SW480 (cell line): ENCODE measurements at regions not wholly inside any gene's neighbourhood (a gene's known extent, or its start where the extent isn't known, plus 50 kb on each side); places are given as distances from the start of the nearest gene placed in this dataset.
"Not testable (repeated sequence)": the region's sequence is repeated elsewhere in the genome, so short reads cannot be mapped to it uniquely, and the experiment has no call there.

Experiments
- DNase-seq: peaks from one replicate; pipeline ENCODE4 v3.0.0-alpha.2; 2016; ENCODE audit warnings: low spot score

GRCh38 chr13:82952336-82952735 lies 929.9 kb downstream of the SLITRK1 start:
- DNase-seq, result not testable (repeated sequence)

GRCh38 chr13:82947683-82948082 lies 934.6 kb downstream of the SLITRK1 start:
- DNase-seq, result no peak

- DNase-seq, result no peak
These were observed 935.1 kb downstream of the SLITRK1 start for GRCh38 chr13:82947191-82947621.

- no peak for DNase-seq
These were observed 943.6 kb downstream of the SLITRK1 start for GRCh38 chr13:82938644-82939043.

- no peak for DNase-seq
These were observed 948.3 kb downstream of the SLITRK1 start for GRCh38 chr13:82934000-82934399.

- no peak for DNase-seq
These were observed 957.2 kb downstream of the SLITRK1 start for GRCh38 chr13:82925114-82925513.

GRCh38 chr13:82917984-82918383 lies 964.3 kb downstream of the SLITRK1 start:
- no peak for DNase-seq

GRCh38 chr13:82912564-82912963 lies 969.7 kb downstream of the SLITRK1 start:
- DNase-seq, result no peak

- DNase-seq, result no peak
These were observed 977.2 kb downstream of the SLITRK1 start for GRCh38 chr13:82905071-82905470.

GRCh38 chr13:82900453-82900852 lies 981.8 kb downstream of the SLITRK1 start:
- DNase-seq, result no peak

GRCh38 chr13:82898586-82898985 lies 983.7 kb downstream of the SLITRK1 start:
- no peak for DNase-seq

GRCh38 chr13:82879921-82880320 lies 1002.4 kb downstream of the SLITRK1 start:
- no peak for DNase-seq

- DNase-seq, result no peak
These were observed 1003.7 kb downstream of the SLITRK1 start for GRCh38 chr13:82878536-82878935.

GRCh38 chr13:82867284-82867683 lies 1015.0 kb downstream of the SLITRK1 start:
- no peak for DNase-seq

GRCh38 chr13:82850644-82851043 lies 1031.6 kb downstream of the SLITRK1 start:
- no peak for DNase-seq

GRCh38 chr13:82848766-82849165 lies 1033.5 kb downstream of the SLITRK1 start:
- no peak for DNase-seq

GRCh38 chr13:82847595-82847994 lies 1034.7 kb downstream of the SLITRK1 start:
- DNase-seq, result no peak

GRCh38 chr13:82833923-82834322 lies 1048.4 kb downstream of the SLITRK1 start:
- no peak for DNase-seq

GRCh38 chr13:82829040-82829439 lies 1053.2 kb downstream of the SLITRK1 start:
- no peak for DNase-seq

GRCh38 chr13:82827724-82828123 lies 1054.5 kb downstream of the SLITRK1 start:
- no peak for DNase-seq

- no peak for DNase-seq
These were observed 1059.3 kb downstream of the SLITRK1 start for GRCh38 chr13:82822935-82823334.

- no peak for DNase-seq
These were observed 1065.1 kb downstream of the SLITRK1 start for GRCh38 chr13:82817133-82817532.

- no peak for DNase-seq
These were observed 1066.5 kb downstream of the SLITRK1 start for GRCh38 chr13:82815791-82816190.

GRCh38 chr13:82803341-82803740 lies 1078.9 kb downstream of the SLITRK1 start:
- no peak for DNase-seq

- no peak for DNase-seq
These were observed 1079.7 kb downstream of the SLITRK1 start for GRCh38 chr13:82802528-82802927.
